IPS-18a (cell line): ENCODE measurements at regions not wholly inside any gene's neighbourhood (a gene's known extent, or its start where the extent isn't known, plus 50 kb on each side); places are given as distances from the start of the nearest gene placed in this dataset.

Experiments
- H3K27ac ChIP-seq: one replicate; pipeline ENCODE4 v1.5.1; 2013; ENCODE audit warnings: low read length
- H3K27me3 ChIP-seq: one replicate; pipeline ENCODE4 v1.6.1; 2013; ENCODE audit warnings: mild to moderate bottlenecking, low read length; ENCODE audit not compliant: control insufficient read depth, insufficient read depth
- H3K36me3 ChIP-seq: one replicate; pipeline ENCODE4 v1.6.1; 2013; ENCODE audit warnings: low read depth, low read length; ENCODE audit not compliant: control insufficient read depth
- H3K4me1 ChIP-seq: one replicate; pipeline ENCODE4 v1.6.1; 2013; ENCODE audit warnings: low read depth, low read length; ENCODE audit not compliant: control insufficient read depth
- H3K4me3 ChIP-seq: one replicate; pipeline ENCODE4 v1.5.1; 2013; ENCODE audit warnings: low read length
- H3K9ac ChIP-seq: one replicate; pipeline ENCODE4 v1.6.1; 2013; ENCODE audit warnings: mild to moderate bottlenecking, low read length, moderate library complexity
- H3K9me3 ChIP-seq: one replicate; pipeline ENCODE4 v1.6.1; 2013; ENCODE audit warnings: low read depth, low read length; ENCODE audit not compliant: control insufficient read depth

- Histone ChIP-seq H3K4me3 (no peak overlapping the region), H3K4me1 (no peaks in the 10 kb centered on the region), H3K27ac (no peak overlapping the region), H3K9me3 (no peaks in the 10 kb centered on the region), H3K36me3 (no peaks in the 10 kb centered on the region), H3K27me3 (no peaks in the 10 kb centered on the region), H3K9ac (no peak overlapping the region)
Measured at GRCh38 chr22:47997612-47998011, 1235.2 kb downstream of the TBC1D22A start.

GRCh38 chr22:47997052-47997590, 1234.7 kb downstream of the TBC1D22A start:
- Histone ChIP-seq H3K4me3 (no peak overlapping the region), H3K27ac (no peak overlapping the region), H3K4me1 (no peaks in the 10 kb centered on the region), H3K9ac (no peak overlapping the region), H3K36me3 (no peaks in the 10 kb centered on the region), H3K9me3 (no peaks in the 10 kb centered on the region), H3K27me3 (no peaks in the 10 kb centered on the region)

GRCh38 chr22:47996446-47996857, 1234.0 kb downstream of the TBC1D22A start:
- Histone ChIP-seq H3K4me1 (no peaks in the 10 kb centered on the region), H3K9ac (no peak overlapping the region), H3K4me3 (no peak overlapping the region), H3K27me3 (no peaks in the 10 kb centered on the region), H3K27ac (no peak overlapping the region), H3K36me3 (no peaks in the 10 kb centered on the region), H3K9me3 (no peaks in the 10 kb centered on the region)

- Histone ChIP-seq H3K36me3 (no peaks in the 10 kb centered on the region), H3K9me3 (no peaks in the 10 kb centered on the region), H3K27me3 (no peaks in the 10 kb centered on the region), H3K27ac (no peak overlapping the region), H3K4me1 (no peaks in the 10 kb centered on the region), H3K9ac (no peak overlapping the region), H3K4me3 (no peak overlapping the region)
Measured at GRCh38 chr22:47995718-47996117, 1233.3 kb downstream of the TBC1D22A start.

GRCh38 chr22:47995264-47995627, 1232.8 kb downstream of the TBC1D22A start:
- no peak overlapping the region for H3K9ac ChIP-seq
- no peaks in the 10 kb centered on the region for H3K36me3 ChIP-seq
- no peak overlapping the region for H3K4me3 ChIP-seq
- H3K9me3 ChIP-seq = no peaks in the 10 kb centered on the region
- no peaks in the 10 kb centered on the region for H3K27me3 ChIP-seq
- H3K4me1 ChIP-seq = no peaks in the 10 kb centered on the region
- H3K27ac ChIP-seq = no peak overlapping the region

- no peak overlapping the region for H3K9ac ChIP-seq
- H3K4me3 ChIP-seq = no peak overlapping the region
- H3K36me3 ChIP-seq = no peaks in the 10 kb centered on the region
- no peaks in the 10 kb centered on the region for H3K4me1 ChIP-seq
- no peaks in the 10 kb centered on the region for H3K9me3 ChIP-seq
- H3K27me3 ChIP-seq = no peaks in the 10 kb centered on the region
- H3K27ac ChIP-seq = no peak overlapping the region
Measured at GRCh38 chr22:47994601-47995263, 1232.3 kb downstream of the TBC1D22A start.

GRCh38 chr22:47994045-47994444, 1231.6 kb downstream of the TBC1D22A start:
- H3K27ac ChIP-seq = no peak overlapping the region
- no peak overlapping the region for H3K4me3 ChIP-seq
- H3K9ac ChIP-seq = no peak overlapping the region
- H3K9me3 ChIP-seq = no peaks in the 10 kb centered on the region
- no peaks in the 10 kb centered on the region for H3K36me3 ChIP-seq
- no peaks in the 10 kb centered on the region for H3K4me1 ChIP-seq
- H3K27me3 ChIP-seq = no peaks in the 10 kb centered on the region

- Histone ChIP-seq H3K27ac (no peak overlapping the region), H3K27me3 (no peaks in the 10 kb centered on the region), H3K9me3 (peaks cover 6% of the 10 kb centered on the region), H3K36me3 (no peaks in the 10 kb centered on the region), H3K9ac (no peak overlapping the region), H3K4me3 (no peak overlapping the region), H3K4me1 (no peaks in the 10 kb centered on the region)
Measured at GRCh38 chr22:47990481-47990880, 1228.0 kb downstream of the TBC1D22A start.

- H3K27ac ChIP-seq = no peak overlapping the region
- H3K9me3 ChIP-seq = peaks cover 6% of the 10 kb centered on the region
- H3K27me3 ChIP-seq = no peaks in the 10 kb centered on the region
- no peak overlapping the region for H3K4me3 ChIP-seq
- no peak overlapping the region for H3K9ac ChIP-seq
- no peaks in the 10 kb centered on the region for H3K36me3 ChIP-seq
- H3K4me1 ChIP-seq = no peaks in the 10 kb centered on the region
Measured at GRCh38 chr22:47987885-47988515, 1225.5 kb downstream of the TBC1D22A start.

GRCh38 chr22:47976219-47976618, 1213.8 kb downstream of the TBC1D22A start:
- Histone ChIP-seq H3K36me3 (no peaks in the 10 kb centered on the region), H3K9ac (no peak overlapping the region), H3K27ac (no peak overlapping the region), H3K4me3 (no peak overlapping the region), H3K27me3 (no peaks in the 10 kb centered on the region), H3K4me1 (no peaks in the 10 kb centered on the region), H3K9me3 (peaks cover 5% of the 10 kb centered on the region)

- Histone ChIP-seq H3K4me3 (no peak overlapping the region), H3K27me3 (no peaks in the 10 kb centered on the region), H3K27ac (no peak overlapping the region), H3K4me1 (no peaks in the 10 kb centered on the region), H3K36me3 (no peaks in the 10 kb centered on the region), H3K9ac (no peak overlapping the region), H3K9me3 (no peaks in the 10 kb centered on the region)
Measured at GRCh38 chr22:47967831-47968230, 1205.4 kb downstream of the TBC1D22A start.

GRCh38 chr22:47966316-47966715, 1203.9 kb downstream of the TBC1D22A start:
- Histone ChIP-seq H3K4me3 (no peak overlapping the region), H3K36me3 (no peaks in the 10 kb centered on the region), H3K27ac (no peak overlapping the region), H3K4me1 (no peaks in the 10 kb centered on the region), H3K27me3 (no peaks in the 10 kb centered on the region), H3K9me3 (no peaks in the 10 kb centered on the region), H3K9ac (no peak overlapping the region)
